SU-DHL-6 (cell line): ENCODE measurements at regions not wholly inside any gene's neighbourhood (a gene's known extent, or its start where the extent isn't known, plus 50 kb on each side); places are given as distances from the start of the nearest gene placed in this dataset.

ENCODE experiments used
- H2AFZ ChIP-seq: fragments of 200-600 bp; sonication (generic); 2 replicates; pipeline ENCODE4 v1.6.1; 2014; ENCODE audit warnings: low read depth, mild to moderate bottlenecking, moderate library complexity, mixed read lengths, antibody characterized with exemption, low read length; ENCODE audit not compliant: severe bottlenecking
- H3F3A ChIP-seq: fragments of 200-600 bp; shearing (Covaris generic); 2 replicates; pipeline ENCODE4 v1.6.0; 2016; ENCODE audit warnings: antibody characterized with exemption, mild to moderate bottlenecking; ENCODE audit not compliant: insufficient read depth
- H3K27ac ChIP-seq: fragments of 200-600 bp; sonication (generic); 2 replicates; pipeline ENCODE4 v1.5.1; 2016; ENCODE audit warnings: low read depth, mild to moderate bottlenecking, low read length, moderate library complexity, mixed read lengths
- H3K27me3 ChIP-seq: fragments of 200-600 bp; sonication (generic), shearing (Covaris generic); 2 replicates; pipeline ENCODE4 v1.6.0; 2014; ENCODE audit warnings: mild to moderate bottlenecking, low read length
- H3K36me3 ChIP-seq: fragments of 200-600 bp; sonication (generic); 2 replicates; pipeline ENCODE4 v1.6.1; 2014; ENCODE audit warnings: mild to moderate bottlenecking, low read length, mixed read lengths
- H3K4me2 ChIP-seq: fragments of 300-600, 200-600 bp; shearing (Covaris generic), sonication (generic); 2 replicates; pipeline ENCODE4 v1.6.0; 2014; ENCODE audit warnings: low read length, low read depth, mild to moderate bottlenecking; ENCODE audit not compliant: poor library complexity, severe bottlenecking
- H3K4me3 ChIP-seq: fragments of 200-600 bp; sonication (generic); 2 replicates; pipeline ENCODE4 v1.5.1; 2014; ENCODE audit warnings: antibody characterized with exemption, low read length, mild to moderate bottlenecking, mixed read lengths; ENCODE audit not compliant: insufficient read depth, poor library complexity, severe bottlenecking
- H3K79me2 ChIP-seq: fragments of 200-600 bp; sonication (generic); 2 replicates; pipeline ENCODE4 v1.6.1; 2014; ENCODE audit warnings: mild to moderate bottlenecking, low read length, moderate library complexity; ENCODE audit not compliant: insufficient read depth
- H3K9ac ChIP-seq: fragments of 200-600 bp; sonication (generic); 2 replicates; pipeline ENCODE4 v1.7.0; 2014; ENCODE audit warnings: mild to moderate bottlenecking, low read length
- H3K9me2 ChIP-seq: fragments of 200-600 bp; sonication (generic); replicated peaks from 2 replicates; pipeline ENCODE4 v1.6.1; 2014; ENCODE audit warnings: low read length; ENCODE audit not compliant: insufficient read depth
- H3K9me3 ChIP-seq: fragments of 200-600 bp; sonication (generic); 2 replicates; pipeline ENCODE4 v1.6.1; 2014; ENCODE audit warnings: low read length, mixed read lengths; ENCODE audit not compliant: insufficient read depth
- H4K20me1 ChIP-seq: fragments of 200-600 bp; sonication (generic); 2 replicates; pipeline ENCODE4 v1.6.1; 2014; ENCODE audit warnings: low read depth, mild to moderate bottlenecking, antibody characterized with exemption, low read length, moderate library complexity, mixed read lengths
- EZH2phosphoT487 ChIP-seq: fragments of 200-600 bp; sonication (generic), shearing (Covaris generic); conservative IDR thresholded peaks from 2 replicates; pipeline ENCODE4 v1.6.1; 2018; ENCODE audit warnings: mild to moderate bottlenecking, antibody characterized with exemption, low read length, moderate library complexity, mixed read lengths
- TF ChIP-seq, protein P1 (sequence below): fragments of 200-600 bp; sonication (generic); IDR thresholded peaks from one replicate; pipeline ENCODE4 v1.5.1; 2017; ENCODE audit warnings: antibody characterized with exemption, mild to moderate bottlenecking, low read length, moderate library complexity; ENCODE audit not compliant: insufficient read depth, poor library complexity, severe bottlenecking

- no peak overlapping the region for H2AFZ ChIP-seq
These were observed 254.1 kb upstream of the IGFBP3 start for GRCh38 chr7:46175221-46175620.

GRCh38 chr7:46174196-46174580 lies 253.1 kb upstream of the IGFBP3 start:
- Histone ChIP-seq H3K27me3 (no peaks in the 10 kb centered on the region), H3K4me3 (no peak overlapping the region), H3K4me2 (no peak overlapping the region), H3K36me3 (no peaks in the 10 kb centered on the region), H3F3A (no peaks in the 10 kb centered on the region), H3K9me2 (no peaks in the 10 kb centered on the region), H3K79me2 (no peaks in the 10 kb centered on the region), H2AFZ (no peak overlapping the region), H3K9me3 (no peaks in the 10 kb centered on the region), H4K20me1 (no peaks in the 10 kb centered on the region), H3K9ac (no peak overlapping the region), H3K27ac (no peak overlapping the region)
- no peak for TF ChIP-seq EZH2phosphoT487
- TF ChIP-seq, protein P1, sequence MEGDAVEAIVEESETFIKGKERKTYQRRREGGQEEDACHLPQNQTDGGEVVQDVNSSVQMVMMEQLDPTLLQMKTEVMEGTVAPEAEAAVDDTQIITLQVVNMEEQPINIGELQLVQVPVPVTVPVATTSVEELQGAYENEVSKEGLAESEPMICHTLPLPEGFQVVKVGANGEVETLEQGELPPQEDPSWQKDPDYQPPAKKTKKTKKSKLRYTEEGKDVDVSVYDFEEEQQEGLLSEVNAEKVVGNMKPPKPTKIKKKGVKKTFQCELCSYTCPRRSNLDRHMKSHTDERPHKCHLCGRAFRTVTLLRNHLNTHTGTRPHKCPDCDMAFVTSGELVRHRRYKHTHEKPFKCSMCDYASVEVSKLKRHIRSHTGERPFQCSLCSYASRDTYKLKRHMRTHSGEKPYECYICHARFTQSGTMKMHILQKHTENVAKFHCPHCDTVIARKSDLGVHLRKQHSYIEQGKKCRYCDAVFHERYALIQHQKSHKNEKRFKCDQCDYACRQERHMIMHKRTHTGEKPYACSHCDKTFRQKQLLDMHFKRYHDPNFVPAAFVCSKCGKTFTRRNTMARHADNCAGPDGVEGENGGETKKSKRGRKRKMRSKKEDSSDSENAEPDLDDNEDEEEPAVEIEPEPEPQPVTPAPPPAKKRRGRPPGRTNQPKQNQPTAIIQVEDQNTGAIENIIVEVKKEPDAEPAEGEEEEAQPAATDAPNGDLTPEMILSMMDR = no peak

More at GRCh38 chr7:46175221-46175620, 254.1 kb upstream of the IGFBP3 start:
- TF ChIP-seq, protein P1 = no peak
- no peak for TF ChIP-seq EZH2phosphoT487
- no peaks in the 10 kb centered on the region for H3K9me3 ChIP-seq
- H3K27me3 ChIP-seq = no peaks in the 10 kb centered on the region
- H3K36me3 ChIP-seq = no peaks in the 10 kb centered on the region
- no peaks in the 10 kb centered on the region for H3K79me2 ChIP-seq
- no peak overlapping the region for H3K4me2 ChIP-seq
- H3K9ac ChIP-seq = no peak overlapping the region
- no peaks in the 10 kb centered on the region for H3K9me2 ChIP-seq
- no peaks in the 10 kb centered on the region for H4K20me1 ChIP-seq
- H3K27ac ChIP-seq = no peak overlapping the region
- H3F3A ChIP-seq = no peaks in the 10 kb centered on the region
- no peak overlapping the region for H3K4me3 ChIP-seq

DNA sequence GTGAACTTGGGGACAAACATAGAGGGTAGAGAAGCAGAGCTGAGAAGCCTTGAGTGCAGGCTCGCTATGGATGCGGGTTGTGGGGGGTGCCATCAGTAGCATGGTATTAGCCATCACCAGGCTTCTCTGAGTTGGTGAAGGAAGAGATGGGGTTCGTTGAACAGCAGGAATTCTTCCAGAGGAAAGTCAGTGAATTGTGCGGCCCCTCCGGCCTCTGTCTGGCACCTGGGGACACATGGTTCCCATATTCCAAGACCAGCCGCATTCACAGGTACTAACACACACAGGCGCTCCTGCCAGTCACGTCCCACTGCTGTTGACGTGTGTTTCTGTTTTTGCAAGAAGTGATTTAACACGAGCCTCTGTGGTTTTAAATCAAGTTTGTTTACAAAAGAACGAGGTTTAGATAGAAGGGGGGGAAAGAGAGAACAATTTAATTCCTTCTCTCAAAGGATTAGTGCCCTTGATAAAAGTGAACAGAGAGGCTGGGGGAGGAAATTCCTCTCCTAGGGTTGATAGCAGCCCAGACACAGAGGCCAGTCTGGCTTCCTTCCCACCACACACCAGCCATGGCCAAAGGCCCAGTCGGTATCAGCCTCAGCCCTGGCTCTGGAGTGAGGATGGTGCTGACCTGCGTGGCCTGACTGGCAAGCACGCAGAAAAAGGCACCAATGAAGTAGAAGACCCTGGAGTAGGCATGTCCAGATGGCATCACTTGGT lies 252.6 kb upstream of the IGFBP3 start:
- no peaks in the 10 kb centered on the region for H3K79me2 ChIP-seq

More for the DNA sequence above, 252.6 kb upstream of the IGFBP3 start:
- no peak overlapping the region for H3K27ac ChIP-seq
- no peaks in the 10 kb centered on the region for H3K36me3 ChIP-seq
- H4K20me1 ChIP-seq = no peaks in the 10 kb centered on the region
- H3F3A ChIP-seq = no peaks in the 10 kb centered on the region
- no peak overlapping the region for H2AFZ ChIP-seq
- no peaks in the 10 kb centered on the region for H3K27me3 ChIP-seq
- no peaks in the 10 kb centered on the region for H3K9me2 ChIP-seq
- H3K9me3 ChIP-seq = no peaks in the 10 kb centered on the region
- TF ChIP-seq, protein P1 = no peak
- no peak for TF ChIP-seq EZH2phosphoT487
- no peak overlapping the region for H3K4me3 ChIP-seq
- no peak overlapping the region for H3K4me2 ChIP-seq
- H3K9ac ChIP-seq = no peak overlapping the region
